ENCODE measurements at regions not wholly inside any gene's neighbourhood (a gene's known extent, or its start where the extent isn't known, plus 50 kb on each side); places are given as distances from the start of the nearest gene placed in this dataset.

- TF ChIP-seq POLR2A (IDR thresholded peaks at IDR 0.05; ENCODE audit: low read depth, low read length), result no peak
- TF ChIP-seq TAF1 (IDR thresholded peaks at IDR 0.05; ENCODE audit: borderline replicate concordance, low read depth, low read length), result no peak
Observed at GRCh38 chr6:80544555-80544954, 438.1 kb downstream of the BCKDHB start.
